BE2C (cell line): ENCODE measurements at regions not wholly inside any gene's neighbourhood (a gene's known extent, or its start where the extent isn't known, plus 50 kb on each side); places are given as distances from the start of the nearest gene placed in this dataset.

ENCODE experiments used
- DNase-seq: peaks from one replicate; pipeline ENCODE4 v3.0.0-alpha.2; 2020
- H3K27me3 ChIP-seq: fragments of 250-450 bp; sonication (Bioruptor Pico); 2 replicates; pipeline ENCODE4 v1.5.1; 2020; ENCODE audit warnings: mild to moderate bottlenecking
- H3K36me3 ChIP-seq: fragments of 250-450 bp; sonication (Bioruptor Pico); 2 replicates; pipeline ENCODE4 v1.5.1; 2020; ENCODE audit warnings: mild to moderate bottlenecking
- H3K4me1 ChIP-seq: fragments of 250-450 bp; sonication (Bioruptor Pico); 2 replicates; pipeline ENCODE4 v1.5.1; 2020
- H3K4me3 ChIP-seq: 2 replicates; pipeline ENCODE4 v1.5.1; 2011; ENCODE audit warnings: low read depth, low read length
- H3K9me3 ChIP-seq: fragments of 250-450 bp; sonication (Bioruptor Pico); 2 replicates; pipeline ENCODE4 v1.5.1; 2020
- TF ChIP-seq, protein P1 (sequence below): IDR thresholded peaks from 2 replicates; pipeline ENCODE4 v1.5.1; 2012; ENCODE audit warnings: mild to moderate bottlenecking, low read depth, low read length

DNA sequence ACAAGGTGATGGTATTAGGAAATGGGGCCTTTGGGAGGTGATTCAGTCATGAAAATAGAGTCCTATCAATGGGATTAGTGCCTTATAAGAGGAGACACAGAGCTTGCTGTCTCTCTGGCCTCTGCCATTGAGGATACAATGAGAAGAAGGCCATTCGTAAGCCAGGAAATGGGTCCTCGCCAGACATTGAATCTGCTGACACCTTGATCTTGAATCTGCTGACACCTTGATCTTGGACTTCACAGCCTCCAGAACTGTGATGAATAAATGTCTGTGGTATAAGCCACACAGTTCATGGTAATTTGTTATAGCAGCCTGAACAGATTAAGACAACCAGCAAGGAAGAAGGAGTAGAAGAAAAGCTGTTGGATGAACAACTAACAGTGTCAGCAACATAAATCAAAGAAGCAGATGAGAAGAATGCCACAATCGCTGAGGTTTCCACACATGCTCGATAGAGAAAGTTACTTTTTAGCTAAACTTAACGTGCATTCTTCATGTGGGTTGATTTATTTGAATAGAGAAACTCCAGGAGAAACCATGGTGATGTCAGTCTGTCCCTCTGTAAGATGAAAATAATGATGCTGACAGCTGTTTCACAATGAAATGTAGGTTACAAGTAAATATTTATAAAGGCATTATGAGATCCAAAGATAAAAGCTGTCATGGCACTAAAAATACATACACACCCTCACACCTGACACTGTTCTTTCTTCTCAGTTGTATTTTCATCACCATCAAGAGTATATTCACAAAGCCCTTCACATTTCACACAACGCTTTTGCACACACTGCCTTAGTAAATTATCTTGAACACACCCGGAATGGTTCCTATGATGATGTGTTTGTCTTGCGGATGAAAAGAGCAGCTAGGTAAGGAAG, 153.7 kb upstream of the NCK2 start:
- TF ChIP-seq, protein P1, sequence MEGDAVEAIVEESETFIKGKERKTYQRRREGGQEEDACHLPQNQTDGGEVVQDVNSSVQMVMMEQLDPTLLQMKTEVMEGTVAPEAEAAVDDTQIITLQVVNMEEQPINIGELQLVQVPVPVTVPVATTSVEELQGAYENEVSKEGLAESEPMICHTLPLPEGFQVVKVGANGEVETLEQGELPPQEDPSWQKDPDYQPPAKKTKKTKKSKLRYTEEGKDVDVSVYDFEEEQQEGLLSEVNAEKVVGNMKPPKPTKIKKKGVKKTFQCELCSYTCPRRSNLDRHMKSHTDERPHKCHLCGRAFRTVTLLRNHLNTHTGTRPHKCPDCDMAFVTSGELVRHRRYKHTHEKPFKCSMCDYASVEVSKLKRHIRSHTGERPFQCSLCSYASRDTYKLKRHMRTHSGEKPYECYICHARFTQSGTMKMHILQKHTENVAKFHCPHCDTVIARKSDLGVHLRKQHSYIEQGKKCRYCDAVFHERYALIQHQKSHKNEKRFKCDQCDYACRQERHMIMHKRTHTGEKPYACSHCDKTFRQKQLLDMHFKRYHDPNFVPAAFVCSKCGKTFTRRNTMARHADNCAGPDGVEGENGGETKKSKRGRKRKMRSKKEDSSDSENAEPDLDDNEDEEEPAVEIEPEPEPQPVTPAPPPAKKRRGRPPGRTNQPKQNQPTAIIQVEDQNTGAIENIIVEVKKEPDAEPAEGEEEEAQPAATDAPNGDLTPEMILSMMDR = no peak
- no peak for DNase-seq
- H3K4me1 ChIP-seq = no peaks in the 10 kb centered on the region

DNA sequence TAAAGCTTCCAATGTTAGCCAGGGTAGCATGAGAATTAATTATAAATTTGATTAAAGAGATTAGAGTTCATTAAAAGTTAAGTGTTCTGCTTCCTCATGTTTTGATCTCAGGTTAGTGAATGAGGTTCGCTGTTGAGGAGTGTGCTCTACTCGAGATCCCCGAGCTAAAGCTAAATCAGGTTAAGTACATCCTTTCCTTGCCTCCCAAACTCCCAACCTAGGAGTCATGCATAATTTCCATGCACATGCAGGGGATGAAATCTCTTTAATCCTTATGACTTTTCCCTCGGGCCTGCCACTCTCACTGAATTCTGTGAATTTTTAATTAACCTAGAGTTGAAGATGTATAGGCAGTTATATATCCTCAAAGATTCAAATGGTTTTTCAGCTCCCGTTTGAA, 156.1 kb upstream of the NCK2 start:
- no peaks in the 10 kb centered on the region for H3K27me3 ChIP-seq
- H3K4me3 ChIP-seq = no peak overlapping the region
- DNase-seq = no peak
- no peaks in the 10 kb centered on the region for H3K4me1 ChIP-seq
- H3K36me3 ChIP-seq = no peaks in the 10 kb centered on the region
- TF ChIP-seq, protein P1 = no peak
- no peaks in the 10 kb centered on the region for H3K9me3 ChIP-seq

More for the DNA sequence above, 153.7 kb upstream of the NCK2 start:
- no peaks in the 10 kb centered on the region for H3K27me3 ChIP-seq
- H3K9me3 ChIP-seq = no peaks in the 10 kb centered on the region
- no peaks in the 10 kb centered on the region for H3K36me3 ChIP-seq
- no peak overlapping the region for H3K4me3 ChIP-seq

DNA sequence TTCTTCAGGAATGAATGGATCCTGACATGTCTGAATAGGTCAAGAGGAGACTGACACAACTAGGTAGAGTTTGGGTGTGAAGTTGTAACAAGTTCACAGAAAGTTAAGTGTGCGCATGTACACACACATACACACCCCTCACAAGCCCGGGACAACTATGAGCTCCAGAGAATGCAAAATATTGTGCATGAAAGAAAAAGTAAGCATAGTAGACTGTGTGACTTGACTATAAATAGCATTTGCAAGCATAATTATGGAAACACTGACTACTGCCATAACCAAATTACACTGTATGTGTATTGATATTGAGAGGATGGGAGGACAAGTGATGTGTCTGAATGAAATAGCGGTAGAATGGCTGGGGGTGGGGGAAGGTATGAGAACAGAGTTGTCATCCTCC, 157.1 kb upstream of the NCK2 start:
- no peak overlapping the region for H3K4me3 ChIP-seq
- H3K4me1 ChIP-seq = no peaks in the 10 kb centered on the region
- DNase-seq = no peak
- no peaks in the 10 kb centered on the region for H3K9me3 ChIP-seq
- H3K36me3 ChIP-seq = no peaks in the 10 kb centered on the region
- TF ChIP-seq, protein P1 = no peak
- no peaks in the 10 kb centered on the region for H3K27me3 ChIP-seq

DNA sequence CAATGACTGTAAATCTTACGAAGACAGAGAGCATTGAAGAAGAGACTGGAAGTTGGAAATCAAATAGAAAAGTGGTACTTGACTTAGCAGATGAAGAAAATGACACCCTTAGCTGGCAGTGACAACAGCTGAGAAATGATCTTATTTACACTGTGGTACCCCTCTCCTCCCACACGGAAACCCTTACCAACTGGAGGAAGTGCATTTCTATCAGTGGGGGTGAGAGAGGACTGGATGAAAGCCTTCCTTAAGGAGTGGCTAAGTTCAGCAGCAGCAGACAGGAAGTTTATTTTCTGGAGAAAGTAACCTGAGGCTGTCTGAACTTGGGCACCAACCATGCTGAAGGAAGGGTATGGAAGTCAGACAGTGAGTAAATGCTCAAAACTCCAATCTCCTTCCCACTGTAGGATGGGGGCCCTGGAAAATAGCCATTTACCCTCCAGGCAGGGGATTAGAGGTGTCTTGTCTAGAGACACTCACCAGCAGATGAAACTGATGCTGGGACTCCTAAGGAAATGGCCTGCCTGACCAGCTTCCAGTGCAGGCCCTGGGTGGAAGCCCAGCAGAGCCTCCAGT, 160.2 kb upstream of the NCK2 start:
- DNase-seq = no peak
- no peaks in the 10 kb centered on the region for H3K4me1 ChIP-seq
- H3K27me3 ChIP-seq = no peaks in the 10 kb centered on the region
- no peaks in the 10 kb centered on the region for H3K36me3 ChIP-seq
- H3K9me3 ChIP-seq = no peaks in the 10 kb centered on the region
- no peak overlapping the region for H3K4me3 ChIP-seq
- TF ChIP-seq, protein P1 = no peak

DNA sequence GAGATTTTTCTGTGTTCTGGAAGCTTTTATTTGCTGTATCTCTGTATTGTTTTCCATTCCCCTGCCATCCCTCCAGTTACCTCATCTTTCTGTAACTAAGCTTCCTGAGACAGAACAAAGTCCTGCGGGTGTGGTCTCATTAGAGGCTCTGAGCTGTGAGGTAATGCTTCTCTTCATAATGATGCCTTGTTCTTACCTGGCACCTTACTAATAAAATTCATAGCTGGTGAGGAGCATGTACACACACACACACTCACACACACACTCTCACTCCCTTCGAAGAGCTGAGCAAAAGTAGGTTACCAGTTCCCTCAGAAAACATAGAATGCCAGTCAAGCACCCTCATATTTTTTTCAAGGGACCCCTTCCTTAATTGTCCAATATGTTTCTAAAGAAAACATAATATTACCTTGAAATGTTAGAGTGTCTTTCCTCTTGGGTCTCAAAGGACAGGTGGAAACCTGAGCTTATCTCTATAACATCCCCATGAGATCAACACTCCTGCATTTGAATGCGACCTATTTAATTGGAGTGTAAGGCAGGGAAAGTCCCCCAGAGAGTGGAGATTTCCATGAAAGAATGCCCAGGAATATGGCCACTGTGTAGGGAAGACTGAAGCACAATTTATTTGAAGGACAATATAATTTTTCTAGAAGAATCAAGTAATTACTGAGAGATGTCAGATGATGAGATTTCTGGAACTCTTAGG, 161.6 kb upstream of the NCK2 start:
- TF ChIP-seq, protein P1 = no peak
- no peaks in the 10 kb centered on the region for H3K36me3 ChIP-seq
- no peaks in the 10 kb centered on the region for H3K4me1 ChIP-seq
- no peak overlapping the region for H3K4me3 ChIP-seq
- H3K9me3 ChIP-seq = no peaks in the 10 kb centered on the region
- no peak for DNase-seq
- no peaks in the 10 kb centered on the region for H3K27me3 ChIP-seq

DNA sequence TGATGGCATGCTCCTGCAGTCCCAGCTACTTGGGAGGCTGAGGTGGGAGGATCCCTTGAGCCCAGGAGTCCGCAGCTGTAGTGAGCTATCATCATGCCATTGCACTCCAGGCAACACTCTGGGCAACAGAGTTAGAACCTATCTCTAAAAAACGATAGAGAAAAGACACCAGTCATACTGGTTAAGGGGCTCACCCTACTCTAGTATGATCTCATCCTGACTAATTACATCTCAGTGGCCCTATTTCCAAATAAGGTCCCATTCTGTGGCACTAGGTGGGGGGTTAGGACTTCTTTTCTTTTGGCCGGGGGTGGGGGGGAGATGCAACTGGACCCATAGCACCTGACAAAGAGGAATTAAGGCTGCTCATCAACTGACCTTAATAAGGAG, 163.2 kb upstream of the NCK2 start:
- H3K4me3 ChIP-seq = no peak overlapping the region
- DNase-seq = no peak
- TF ChIP-seq, protein P1 = no peak

More for the DNA sequence above, 163.2 kb upstream of the NCK2 start:
- Histone ChIP-seq H3K9me3 (no peaks in the 10 kb centered on the region), H3K4me1 (no peaks in the 10 kb centered on the region), H3K27me3 (no peaks in the 10 kb centered on the region), H3K36me3 (no peaks in the 10 kb centered on the region)
